LNCAP (cell line): ENCODE measurements at regions not wholly inside any gene's neighbourhood (a gene's known extent, or its start where the extent isn't known, plus 50 kb on each side); places are given as distances from the start of the nearest gene placed in this dataset.

Experiments
- CTCF ChIP-seq: fragments of 450-650 bp; IDR thresholded peaks from 2 replicates; pipeline ENCODE4 v1.5.1; 2017; ENCODE audit warnings: mild to moderate bottlenecking

- no peak for TF ChIP-seq CTCF
Observed at GRCh38 chr4:31259119-31259518, 539.0 kb downstream of the PCDH7 start.

- TF ChIP-seq CTCF: no peak
Observed at GRCh38 chr4:31261632-31262031, 541.5 kb downstream of the PCDH7 start.

GRCh38 chr4:31272331-31273061 lies 552.3 kb downstream of the PCDH7 start:
- TF ChIP-seq CTCF: no peak

GRCh38 chr4:31275906-31276305 lies 555.7 kb downstream of the PCDH7 start:
- no peak for TF ChIP-seq CTCF

- TF ChIP-seq CTCF: no peak
Observed at GRCh38 chr4:31283679-31284078, 563.5 kb downstream of the PCDH7 start.

- TF ChIP-seq CTCF: no peak
Observed at GRCh38 chr4:31290836-31291235, 570.7 kb downstream of the PCDH7 start.

- TF ChIP-seq CTCF: no peak
Observed at GRCh38 chr4:31291238-31291637, 571.1 kb downstream of the PCDH7 start.
